ENCODE measurements at regions not wholly inside any gene's neighbourhood (a gene's known extent, or its start where the extent isn't known, plus 50 kb on each side); places are given as distances from the start of the nearest gene placed in this dataset.

DNA sequence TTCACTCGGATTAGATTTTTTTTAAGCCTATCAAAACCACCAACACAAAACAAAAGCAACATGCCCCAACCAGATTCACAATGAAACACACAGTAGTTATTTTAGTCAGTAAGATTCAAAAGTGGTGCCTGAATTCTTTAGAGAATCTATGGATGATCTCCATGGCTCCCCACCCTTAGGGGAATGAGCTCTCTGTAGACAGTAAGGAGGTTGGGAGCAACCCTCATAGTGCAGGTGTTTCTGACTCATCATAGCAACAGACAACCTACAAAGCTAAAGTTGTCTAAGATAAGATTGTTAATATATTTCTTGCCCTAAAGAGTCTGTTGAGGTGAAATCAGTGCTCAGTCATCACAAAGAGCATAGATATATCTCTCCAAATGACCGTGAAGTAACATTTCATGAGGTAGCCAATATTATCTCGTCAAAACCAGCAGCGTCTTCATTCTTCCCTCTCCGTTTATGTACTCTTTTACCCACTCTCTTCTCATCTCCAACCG is 78.3 kb downstream of the ADAMTS1 start:
- no peaks in the 10 kb centered on the region; the same call in 1 of the 2 replicates for H3K9me3 ChIP-seq (ENCODE audit: insufficient read depth, low read depth, low read length)

GRCh38 chr21:26761174-26761915 is 83.9 kb downstream of the ADAMTS1 start:
- no peak overlapping the region for H3K9ac ChIP-seq (ENCODE audit: low read depth, low read length, poor library complexity, severe bottlenecking)
- no peaks in the 10 kb centered on the region for H3K79me2 ChIP-seq (ENCODE audit: insufficient read depth, low read length)
- H3K36me3 ChIP-seq (ENCODE audit: insufficient read depth, low read length): no peaks in the 10 kb centered on the region
- H3K4me1 ChIP-seq (ENCODE audit: insufficient read depth, low read length, poor library complexity, severe bottlenecking): no peaks in the 10 kb centered on the region
- H3K9me3 ChIP-seq (ENCODE audit: insufficient read depth, low read depth, low read length): no peaks in the 10 kb centered on the region; the same call in 1 of the 2 replicates
- H3F3A ChIP-seq (ENCODE audit: low read depth): no peaks in the 10 kb centered on the region
- H3K9me2 ChIP-seq (replicated peaks; ENCODE audit: low read depth, low read length): no peaks in the 10 kb centered on the region
- no peak overlapping the region for H3K4me2 ChIP-seq (ENCODE audit: low read depth, low read length, poor library complexity, severe bottlenecking)
- H3K4me3 ChIP-seq (ENCODE audit: low read length, poor library complexity, severe bottlenecking): no peak overlapping the region
- H4K20me1 ChIP-seq (ENCODE audit: insufficient read depth, low read length, poor library complexity, severe bottlenecking): no peaks in the 10 kb centered on the region
- no peak overlapping the region for H2AFZ ChIP-seq (ENCODE audit: low read length)
- H3K27me3 ChIP-seq (ENCODE audit: insufficient read depth, low read length, poor library complexity, severe bottlenecking): no peaks in the 10 kb centered on the region
- TF ChIP-seq, protein P1, sequence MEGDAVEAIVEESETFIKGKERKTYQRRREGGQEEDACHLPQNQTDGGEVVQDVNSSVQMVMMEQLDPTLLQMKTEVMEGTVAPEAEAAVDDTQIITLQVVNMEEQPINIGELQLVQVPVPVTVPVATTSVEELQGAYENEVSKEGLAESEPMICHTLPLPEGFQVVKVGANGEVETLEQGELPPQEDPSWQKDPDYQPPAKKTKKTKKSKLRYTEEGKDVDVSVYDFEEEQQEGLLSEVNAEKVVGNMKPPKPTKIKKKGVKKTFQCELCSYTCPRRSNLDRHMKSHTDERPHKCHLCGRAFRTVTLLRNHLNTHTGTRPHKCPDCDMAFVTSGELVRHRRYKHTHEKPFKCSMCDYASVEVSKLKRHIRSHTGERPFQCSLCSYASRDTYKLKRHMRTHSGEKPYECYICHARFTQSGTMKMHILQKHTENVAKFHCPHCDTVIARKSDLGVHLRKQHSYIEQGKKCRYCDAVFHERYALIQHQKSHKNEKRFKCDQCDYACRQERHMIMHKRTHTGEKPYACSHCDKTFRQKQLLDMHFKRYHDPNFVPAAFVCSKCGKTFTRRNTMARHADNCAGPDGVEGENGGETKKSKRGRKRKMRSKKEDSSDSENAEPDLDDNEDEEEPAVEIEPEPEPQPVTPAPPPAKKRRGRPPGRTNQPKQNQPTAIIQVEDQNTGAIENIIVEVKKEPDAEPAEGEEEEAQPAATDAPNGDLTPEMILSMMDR (conservative IDR thresholded peaks at IDR 0.05; ENCODE audit: low read length): no peak
- no peak for TF ChIP-seq EZH2phosphoT487 (IDR thresholded peaks at IDR 0.05; ENCODE audit: borderline replicate concordance)

More for the DNA sequence above, 78.3 kb downstream of the ADAMTS1 start:
- H3K4me3 ChIP-seq (ENCODE audit: low read length, poor library complexity, severe bottlenecking): no peak overlapping the region
- H3K9ac ChIP-seq (ENCODE audit: low read depth, low read length, poor library complexity, severe bottlenecking): no peak overlapping the region
- no peaks in the 10 kb centered on the region for H3K27me3 ChIP-seq (ENCODE audit: insufficient read depth, low read length, poor library complexity, severe bottlenecking)
- no peaks in the 10 kb centered on the region for H4K20me1 ChIP-seq (ENCODE audit: insufficient read depth, low read length, poor library complexity, severe bottlenecking)
- no peaks in the 10 kb centered on the region for H3K4me1 ChIP-seq (ENCODE audit: insufficient read depth, low read length, poor library complexity, severe bottlenecking)
- H3K4me2 ChIP-seq (ENCODE audit: low read depth, low read length, poor library complexity, severe bottlenecking): no peak overlapping the region
- H2AFZ ChIP-seq (ENCODE audit: low read length): no peak overlapping the region
- H3K36me3 ChIP-seq (ENCODE audit: insufficient read depth, low read length): no peaks in the 10 kb centered on the region
- H3K9me2 ChIP-seq (replicated peaks; ENCODE audit: low read depth, low read length): no peaks in the 10 kb centered on the region
- no peaks in the 10 kb centered on the region for H3F3A ChIP-seq (ENCODE audit: low read depth)
- no peaks in the 10 kb centered on the region for H3K79me2 ChIP-seq (ENCODE audit: insufficient read depth, low read length)
- TF ChIP-seq, protein P1 (conservative IDR thresholded peaks at IDR 0.05; ENCODE audit: low read length): no peak
- TF ChIP-seq EZH2phosphoT487 (IDR thresholded peaks at IDR 0.05; ENCODE audit: borderline replicate concordance): no peak

- no peaks in the 10 kb centered on the region for H3K79me2 ChIP-seq (ENCODE audit: insufficient read depth, low read length)
- H3F3A ChIP-seq (ENCODE audit: low read depth): no peaks in the 10 kb centered on the region
- H3K27me3 ChIP-seq (ENCODE audit: insufficient read depth, low read length, poor library complexity, severe bottlenecking): no peaks in the 10 kb centered on the region
- no peaks in the 10 kb centered on the region for H3K9me2 ChIP-seq (replicated peaks; ENCODE audit: low read depth, low read length)
- no peaks in the 10 kb centered on the region; the same call in 1 of the 2 replicates for H3K9me3 ChIP-seq (ENCODE audit: insufficient read depth, low read depth, low read length)
- TF ChIP-seq EZH2phosphoT487 (IDR thresholded peaks at IDR 0.05; ENCODE audit: borderline replicate concordance): no peak
- TF ChIP-seq, protein P1 (conservative IDR thresholded peaks at IDR 0.05; ENCODE audit: low read length): no peak
- H3K4me3 ChIP-seq (ENCODE audit: low read length, poor library complexity, severe bottlenecking): no peak overlapping the region
- H3K4me2 ChIP-seq (ENCODE audit: low read depth, low read length, poor library complexity, severe bottlenecking): no peak overlapping the region
- no peaks in the 10 kb centered on the region for H3K36me3 ChIP-seq (ENCODE audit: insufficient read depth, low read length)
- H3K9ac ChIP-seq (ENCODE audit: low read depth, low read length, poor library complexity, severe bottlenecking): no peak overlapping the region
- H4K20me1 ChIP-seq (ENCODE audit: insufficient read depth, low read length, poor library complexity, severe bottlenecking): no peaks in the 10 kb centered on the region
- no peak overlapping the region for H2AFZ ChIP-seq (ENCODE audit: low read length)
- no peaks in the 10 kb centered on the region for H3K4me1 ChIP-seq (ENCODE audit: insufficient read depth, low read length, poor library complexity, severe bottlenecking)
Measured at GRCh38 chr21:26759731-26760130, 85.5 kb downstream of the ADAMTS1 start.

Data from Loucy (cell line).